Calu3 (cell line): ENCODE measurements at regions not wholly inside any gene's neighbourhood (a gene's known extent, or its start where the extent isn't known, plus 50 kb on each side); places are given as distances from the start of the nearest gene placed in this dataset.

Experiments used
- BruUV-seq: library from RNA; stranded (reverse); fragments of 400-500 nt; replicated peaks from 2 replicates; lab custom pipeline; 2021; lab: Mats Ljungman, UMichigan
- CTCF ChIA-PET: fragments of 300-600 bp; sonication (Branson Sonifier 250); formaldehyde crosslinking; loops from one replicate; lab custom pipeline; 2022; ENCODE audit warnings: antibody characterized with exemption; lab: Charles Lee
- DNase-seq: peaks from one replicate; pipeline ENCODE4 v3.0.0; 2022
- H3K27ac Mint-ChIP-seq: one replicate; pipeline ENCODE4 v1.8.0; 2022; ENCODE audit warnings: mixed read lengths; ENCODE audit not compliant: unreplicated experiment
- H3K27me3 Mint-ChIP-seq: one replicate; pipeline ENCODE4 v1.8.0; 2022; ENCODE audit warnings: mixed read lengths; ENCODE audit not compliant: unreplicated experiment
- H3K36me3 Mint-ChIP-seq: one replicate; pipeline ENCODE4 v1.8.0; 2022; ENCODE audit warnings: mild to moderate bottlenecking, moderate library complexity, mixed read lengths; ENCODE audit not compliant: insufficient read depth, unreplicated experiment
- H3K4me1 Mint-ChIP-seq: one replicate; pipeline ENCODE4 v1.8.0; 2022; ENCODE audit warnings: mild to moderate bottlenecking, low read depth, mixed read lengths; ENCODE audit not compliant: unreplicated experiment
- H3K4me3 Mint-ChIP-seq: one replicate; pipeline ENCODE4 v1.8.0; 2022; ENCODE audit warnings: mild to moderate bottlenecking, low read depth, moderate library complexity, mixed read lengths; ENCODE audit not compliant: unreplicated experiment
- H3K9me3 Mint-ChIP-seq: one replicate; pipeline ENCODE4 v1.8.0; 2022; ENCODE audit warnings: low read depth, mixed read lengths; ENCODE audit not compliant: unreplicated experiment
- intact Hi-C: fragments of 100-400 bp; cut with micrococcal nuclease; formaldehyde crosslinking; loops from one replicate; pipeline ENCODE4 v1.10.0; 2022; ENCODE audit not compliant: unreplicated experiment
- TF ChIP-seq, protein P1 (sequence below): fragments of 200-600 bp; IDR thresholded peaks from one replicate; pipeline ENCODE4 v1.8.0; 2022; ENCODE audit warnings: antibody characterized with exemption; ENCODE audit not compliant: unreplicated experiment

DNA sequence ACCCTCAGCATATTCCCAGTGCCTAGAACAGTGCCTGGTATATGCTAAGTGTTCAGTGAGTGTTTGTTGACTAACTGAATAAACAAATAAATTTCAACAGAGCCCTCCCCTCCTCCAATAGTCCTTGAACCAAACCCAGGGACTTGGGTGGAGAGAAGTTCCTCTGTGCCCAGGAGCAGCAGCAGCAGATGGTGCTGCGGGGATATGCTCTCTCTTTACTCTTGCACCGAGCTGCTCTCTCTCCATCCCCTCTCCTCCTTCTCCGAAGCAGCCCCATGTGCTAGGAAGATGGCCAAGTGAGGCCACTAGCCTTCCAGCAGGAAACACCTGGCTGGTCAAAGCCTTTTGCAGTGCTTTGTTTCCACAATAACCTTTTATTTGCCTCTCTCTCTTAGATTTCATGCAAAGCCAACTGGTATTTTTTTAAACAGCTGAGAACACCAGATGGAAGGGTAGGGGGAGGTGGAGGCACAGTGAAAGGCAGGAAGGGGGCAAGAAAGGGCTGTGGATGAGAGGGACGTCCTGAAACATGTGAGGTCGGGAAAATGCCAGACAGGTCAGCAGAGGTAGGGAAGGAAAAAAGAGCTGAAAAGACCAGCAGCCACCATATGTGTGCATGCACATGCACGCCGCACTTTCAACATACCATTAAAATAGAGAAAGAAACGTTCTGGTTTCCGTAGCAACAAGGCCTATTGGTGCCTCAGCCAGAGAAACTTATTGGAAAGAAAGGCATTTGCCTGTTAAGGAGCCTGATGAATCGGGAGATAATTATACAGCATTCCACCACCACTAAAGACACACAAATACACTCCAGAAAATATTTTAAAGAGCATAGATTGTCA is 78.9 kb downstream of the EMP1 start:
- no peak overlapping the region for H3K27ac Mint-ChIP-seq
- no peaks in the 10 kb centered on the region for H3K36me3 Mint-ChIP-seq
- H3K4me3 Mint-ChIP-seq: no peak overlapping the region
- peaks cover 53% of the 10 kb centered on the region for H3K27me3 Mint-ChIP-seq
- BruUV-seq: no TSS peak
- CTCF ChIA-PET: no interaction called here
- intact Hi-C loops: loop anchor here (5.0 kb wide), 3 partner anchors 87 to 892 kb away; no protein-coding TSS in a partner anchor
- no peaks in the 10 kb centered on the region for H3K4me1 Mint-ChIP-seq
- peaks cover 4% of the 10 kb centered on the region for H3K9me3 Mint-ChIP-seq
- DNase-seq: no peak
- TF ChIP-seq, protein P1, sequence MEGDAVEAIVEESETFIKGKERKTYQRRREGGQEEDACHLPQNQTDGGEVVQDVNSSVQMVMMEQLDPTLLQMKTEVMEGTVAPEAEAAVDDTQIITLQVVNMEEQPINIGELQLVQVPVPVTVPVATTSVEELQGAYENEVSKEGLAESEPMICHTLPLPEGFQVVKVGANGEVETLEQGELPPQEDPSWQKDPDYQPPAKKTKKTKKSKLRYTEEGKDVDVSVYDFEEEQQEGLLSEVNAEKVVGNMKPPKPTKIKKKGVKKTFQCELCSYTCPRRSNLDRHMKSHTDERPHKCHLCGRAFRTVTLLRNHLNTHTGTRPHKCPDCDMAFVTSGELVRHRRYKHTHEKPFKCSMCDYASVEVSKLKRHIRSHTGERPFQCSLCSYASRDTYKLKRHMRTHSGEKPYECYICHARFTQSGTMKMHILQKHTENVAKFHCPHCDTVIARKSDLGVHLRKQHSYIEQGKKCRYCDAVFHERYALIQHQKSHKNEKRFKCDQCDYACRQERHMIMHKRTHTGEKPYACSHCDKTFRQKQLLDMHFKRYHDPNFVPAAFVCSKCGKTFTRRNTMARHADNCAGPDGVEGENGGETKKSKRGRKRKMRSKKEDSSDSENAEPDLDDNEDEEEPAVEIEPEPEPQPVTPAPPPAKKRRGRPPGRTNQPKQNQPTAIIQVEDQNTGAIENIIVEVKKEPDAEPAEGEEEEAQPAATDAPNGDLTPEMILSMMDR: no peak

DNA sequence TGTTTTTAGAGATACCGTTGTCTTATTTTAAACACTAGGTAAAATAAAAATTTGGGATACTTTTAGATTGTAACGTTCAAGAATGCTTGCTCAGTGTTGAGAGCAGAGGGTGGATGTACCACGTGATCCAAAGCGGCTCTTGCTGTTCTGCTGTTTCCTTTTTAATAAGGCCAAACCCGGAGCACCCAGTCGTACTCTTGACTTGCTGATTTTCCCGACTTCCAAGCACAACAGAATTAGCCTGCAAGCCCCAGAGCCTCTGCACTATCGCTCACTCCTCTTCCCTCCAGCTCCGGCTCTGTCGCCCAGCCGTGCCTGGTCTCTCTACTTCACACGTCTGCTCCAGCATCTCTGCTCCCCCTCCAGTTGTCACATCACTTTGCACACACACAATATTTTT is 77.3 kb downstream of the EMP1 start:
- TF ChIP-seq, protein P1: no peak
- no peaks in the 10 kb centered on the region for H3K4me1 Mint-ChIP-seq
- H3K27me3 Mint-ChIP-seq: peaks cover 61% of the 10 kb centered on the region
- H3K36me3 Mint-ChIP-seq: no peaks in the 10 kb centered on the region
- no peaks in the 10 kb centered on the region for H3K9me3 Mint-ChIP-seq
- intact Hi-C loops: no loop called here
- no peak overlapping the region for H3K4me3 Mint-ChIP-seq
- CTCF ChIA-PET: no interaction called here
- H3K27ac Mint-ChIP-seq: no peak overlapping the region
- no peak for DNase-seq
- no TSS peak for BruUV-seq

DNA sequence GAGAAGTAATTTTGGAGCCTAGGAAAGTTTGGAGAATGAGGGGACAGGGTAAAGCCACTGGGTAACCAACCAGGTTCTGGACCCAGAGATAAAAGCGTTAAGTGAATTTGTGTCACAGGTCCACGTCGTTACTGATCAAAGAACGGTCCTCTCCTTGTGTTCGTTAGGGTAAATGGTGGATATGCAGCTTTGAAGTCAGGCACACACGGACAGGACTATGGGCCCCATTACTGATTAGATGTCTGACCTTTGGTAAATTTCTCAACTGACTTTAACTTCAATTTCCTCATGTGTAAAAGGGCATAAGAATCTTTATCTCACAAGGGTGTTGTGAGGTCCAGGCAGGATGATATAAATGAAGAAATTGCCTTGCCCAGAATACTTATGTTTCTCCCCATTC is 76.6 kb downstream of the EMP1 start:
- intact Hi-C loops: no loop called here
- CTCF ChIA-PET: no interaction called here
- TF ChIP-seq, protein P1: no peak
- H3K9me3 Mint-ChIP-seq: no peaks in the 10 kb centered on the region
- peaks cover 61% of the 10 kb centered on the region for H3K27me3 Mint-ChIP-seq
- no peak overlapping the region for H3K4me3 Mint-ChIP-seq
- no peak for DNase-seq
- no peaks in the 10 kb centered on the region for H3K36me3 Mint-ChIP-seq
- no peak overlapping the region for H3K27ac Mint-ChIP-seq
- BruUV-seq: no TSS peak
- H3K4me1 Mint-ChIP-seq: no peaks in the 10 kb centered on the region

DNA sequence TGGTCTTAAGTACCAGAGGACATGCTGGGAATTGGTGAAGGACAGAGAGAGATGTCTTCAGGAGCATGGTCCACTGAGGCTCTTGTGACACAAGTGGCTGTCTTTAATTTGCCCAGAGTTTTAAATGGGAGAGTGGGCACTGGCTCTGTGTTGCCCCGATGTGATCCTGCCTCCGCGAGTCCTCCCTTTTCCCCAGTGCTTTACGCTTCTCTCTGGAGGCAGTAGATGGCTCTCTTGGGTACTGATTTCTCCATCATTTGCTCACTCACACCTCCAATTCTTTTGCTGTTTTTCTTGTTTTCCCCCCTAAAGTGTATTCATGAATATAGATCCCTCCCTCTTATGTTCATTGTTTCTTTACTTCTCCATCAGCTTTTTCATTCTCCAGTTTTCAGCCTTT is 74.3 kb downstream of the EMP1 start:
- Mint-ChIP-seq H3K27ac (no peak overlapping the region), H3K36me3 (no peaks in the 10 kb centered on the region), H3K27me3 (peaks cover 55% of the 10 kb centered on the region), H3K4me3 (no peak overlapping the region), H3K4me1 (no peaks in the 10 kb centered on the region), H3K9me3 (no peaks in the 10 kb centered on the region)
- TF ChIP-seq, protein P1: no peak
- intact Hi-C loops: no loop called here
- CTCF ChIA-PET: interaction anchor here (0.6 kb wide), 1 partner anchor 597 kb away, joined by 4 read pairs; no protein-coding TSS in a partner anchor
- no peak for DNase-seq
- no TSS peak for BruUV-seq
